ENCODE measurements at regions not wholly inside any gene's neighbourhood (a gene's known extent, or its start where the extent isn't known, plus 50 kb on each side); places are given as distances from the start of the nearest gene placed in this dataset.

GRCh38 chr4:60911127-60911526 is 289.0 kb upstream of the ADGRL3 start:
- TF ChIP-seq CTCF (IDR thresholded peaks at IDR 0.05) = no peak
- no peak for TF ChIP-seq POLR2AphosphoS5 (IDR thresholded peaks at IDR 0.05)
- TF ChIP-seq POLR2A (IDR thresholded peaks at IDR 0.05) = no peak
